ENCODE measurements at regions not wholly inside any gene's neighbourhood (a gene's known extent, or its start where the extent isn't known, plus 50 kb on each side); places are given as distances from the start of the nearest gene placed in this dataset.
A peak's percentile ranks its signal among the peaks of the same experiment; 100 is the strongest.

DNA sequence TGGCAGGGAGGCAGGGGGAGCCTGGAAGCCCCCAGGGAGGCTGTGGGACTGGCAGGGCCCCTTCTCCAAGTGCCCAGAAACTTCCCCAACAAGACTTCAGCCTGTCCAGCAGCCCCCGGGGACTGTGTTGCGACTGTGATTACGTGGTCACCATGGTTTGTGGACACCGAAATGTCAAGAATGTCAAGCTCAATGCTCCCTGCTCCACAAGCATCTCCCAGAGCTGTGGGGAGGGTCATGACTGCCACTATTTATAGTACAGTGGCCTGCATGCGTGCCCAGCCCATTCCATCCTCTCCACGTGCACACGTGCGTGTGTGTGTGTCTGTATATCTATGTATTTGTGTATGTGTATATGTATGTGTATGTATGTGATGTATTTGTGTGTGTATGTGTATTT, 93.8 kb upstream of the MBOAT2 start:
- peaks cover 6% of the 10 kb centered on the region for H3K27me3 Mint-ChIP-seq (ENCODE audit: low read depth)
- H3K4me1 Mint-ChIP-seq = peaks cover 29% of the 10 kb centered on the region
- TF ChIP-seq, protein P1, sequence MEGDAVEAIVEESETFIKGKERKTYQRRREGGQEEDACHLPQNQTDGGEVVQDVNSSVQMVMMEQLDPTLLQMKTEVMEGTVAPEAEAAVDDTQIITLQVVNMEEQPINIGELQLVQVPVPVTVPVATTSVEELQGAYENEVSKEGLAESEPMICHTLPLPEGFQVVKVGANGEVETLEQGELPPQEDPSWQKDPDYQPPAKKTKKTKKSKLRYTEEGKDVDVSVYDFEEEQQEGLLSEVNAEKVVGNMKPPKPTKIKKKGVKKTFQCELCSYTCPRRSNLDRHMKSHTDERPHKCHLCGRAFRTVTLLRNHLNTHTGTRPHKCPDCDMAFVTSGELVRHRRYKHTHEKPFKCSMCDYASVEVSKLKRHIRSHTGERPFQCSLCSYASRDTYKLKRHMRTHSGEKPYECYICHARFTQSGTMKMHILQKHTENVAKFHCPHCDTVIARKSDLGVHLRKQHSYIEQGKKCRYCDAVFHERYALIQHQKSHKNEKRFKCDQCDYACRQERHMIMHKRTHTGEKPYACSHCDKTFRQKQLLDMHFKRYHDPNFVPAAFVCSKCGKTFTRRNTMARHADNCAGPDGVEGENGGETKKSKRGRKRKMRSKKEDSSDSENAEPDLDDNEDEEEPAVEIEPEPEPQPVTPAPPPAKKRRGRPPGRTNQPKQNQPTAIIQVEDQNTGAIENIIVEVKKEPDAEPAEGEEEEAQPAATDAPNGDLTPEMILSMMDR (conservative IDR thresholded peaks at IDR 0.05) = no peak
- no peak for DNase-seq (ENCODE audit: low read depth, low spot score)
- peak overlapping the region; percentile 16 for H3K4me3 Mint-ChIP-seq
- H3K36me3 Mint-ChIP-seq (ENCODE audit: low read depth) = no peaks in the 10 kb centered on the region
- H3K27ac Mint-ChIP-seq (ENCODE audit: unreplicated experiment) = no peak overlapping the region
- H3K9me3 Mint-ChIP-seq = no peaks in the 10 kb centered on the region

DNA sequence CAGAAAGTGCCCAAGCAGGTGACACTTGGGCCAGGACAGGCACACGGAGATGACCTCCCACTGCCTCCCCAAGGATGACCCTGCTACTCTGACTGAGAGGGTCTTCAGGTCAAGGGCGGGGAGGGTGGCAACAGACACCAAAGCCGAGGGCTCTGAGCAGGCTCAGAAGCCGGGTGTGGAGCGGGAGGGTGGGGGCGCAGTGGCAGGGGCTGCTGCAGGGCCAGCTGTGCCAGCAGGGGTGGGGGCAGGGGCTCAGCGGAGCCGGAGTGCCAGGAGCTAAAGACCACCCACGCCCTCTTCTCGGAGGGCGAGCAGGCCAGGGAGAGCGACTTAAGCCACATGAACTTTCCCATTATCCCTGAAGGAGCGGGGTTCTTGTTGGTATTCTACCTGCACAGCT, 93.3 kb upstream of the MBOAT2 start:
- H3K9me3 Mint-ChIP-seq = no peaks in the 10 kb centered on the region
- H3K4me3 Mint-ChIP-seq = no peak overlapping the region
- H3K27me3 Mint-ChIP-seq (ENCODE audit: low read depth) = peaks cover 6% of the 10 kb centered on the region
- no peak for DNase-seq (ENCODE audit: low read depth, low spot score)
- TF ChIP-seq, protein P1 (conservative IDR thresholded peaks at IDR 0.05) = no peak
- H3K36me3 Mint-ChIP-seq (ENCODE audit: low read depth) = no peaks in the 10 kb centered on the region
- H3K27ac Mint-ChIP-seq (ENCODE audit: unreplicated experiment) = no peak overlapping the region
- H3K4me1 Mint-ChIP-seq = peaks cover 29% of the 10 kb centered on the region

DNA sequence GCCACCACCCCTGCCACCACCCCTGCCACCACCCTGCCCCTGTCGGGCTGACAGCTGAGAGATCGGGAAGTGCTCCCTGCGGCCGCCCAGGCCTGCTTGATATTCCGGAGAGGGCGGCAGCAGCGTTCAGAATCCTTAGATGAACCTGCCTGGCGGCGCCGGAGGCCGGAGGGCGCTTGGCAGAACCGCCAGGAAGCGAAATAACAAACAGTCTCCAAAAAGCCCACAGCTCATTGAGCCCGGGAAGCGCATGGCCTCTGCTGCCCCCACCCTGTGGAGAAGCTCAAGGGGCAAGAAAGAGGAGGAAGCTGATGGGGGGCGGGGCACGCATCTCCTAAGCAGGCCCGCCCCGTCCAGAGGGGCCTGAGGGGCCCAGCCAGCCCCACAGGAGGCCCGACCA, 92.2 kb upstream of the MBOAT2 start:
- peaks cover 29% of the 10 kb centered on the region for H3K4me1 Mint-ChIP-seq
- TF ChIP-seq, protein P1 (conservative IDR thresholded peaks at IDR 0.05) = no peak
- H3K9me3 Mint-ChIP-seq = no peaks in the 10 kb centered on the region
- peaks cover 6% of the 10 kb centered on the region for H3K27me3 Mint-ChIP-seq (ENCODE audit: low read depth)
- no peak overlapping the region for H3K27ac Mint-ChIP-seq (ENCODE audit: unreplicated experiment)
- H3K4me3 Mint-ChIP-seq = peak overlapping the region; percentile 56
- H3K36me3 Mint-ChIP-seq (ENCODE audit: low read depth) = no peaks in the 10 kb centered on the region
- no peak for DNase-seq (ENCODE audit: low read depth, low spot score)

DNA sequence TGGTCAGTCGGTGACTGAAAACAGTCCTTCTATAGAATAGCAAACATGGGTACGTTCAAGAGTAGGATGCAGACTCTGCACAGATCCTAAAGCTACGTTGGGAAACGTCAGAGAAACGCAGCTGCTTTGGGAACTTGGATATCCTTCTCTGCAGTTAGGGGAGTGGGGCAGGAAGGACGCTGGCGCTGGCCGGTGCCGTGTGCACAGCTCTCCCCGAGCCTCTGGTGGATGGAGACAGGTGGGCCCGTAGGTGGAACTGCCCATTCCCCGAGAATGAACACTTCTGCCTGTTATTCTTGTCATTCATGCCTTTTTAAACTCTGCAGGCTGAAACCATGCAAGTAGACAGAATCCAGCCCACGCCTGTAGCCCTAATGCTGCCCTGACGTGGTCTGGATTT, 91.7 kb upstream of the MBOAT2 start:
- Mint-ChIP-seq H3K27me3 (ENCODE audit: low read depth) (peaks cover 6% of the 10 kb centered on the region), H3K4me1 (peaks cover 29% of the 10 kb centered on the region), H3K27ac (ENCODE audit: unreplicated experiment) (no peak overlapping the region), H3K36me3 (ENCODE audit: low read depth) (no peaks in the 10 kb centered on the region), H3K9me3 (no peaks in the 10 kb centered on the region), H3K4me3 (no peak overlapping the region)
- DNase-seq (ENCODE audit: low read depth, low spot score) = no peak
- TF ChIP-seq, protein P1 (conservative IDR thresholded peaks at IDR 0.05) = no peak

DNA sequence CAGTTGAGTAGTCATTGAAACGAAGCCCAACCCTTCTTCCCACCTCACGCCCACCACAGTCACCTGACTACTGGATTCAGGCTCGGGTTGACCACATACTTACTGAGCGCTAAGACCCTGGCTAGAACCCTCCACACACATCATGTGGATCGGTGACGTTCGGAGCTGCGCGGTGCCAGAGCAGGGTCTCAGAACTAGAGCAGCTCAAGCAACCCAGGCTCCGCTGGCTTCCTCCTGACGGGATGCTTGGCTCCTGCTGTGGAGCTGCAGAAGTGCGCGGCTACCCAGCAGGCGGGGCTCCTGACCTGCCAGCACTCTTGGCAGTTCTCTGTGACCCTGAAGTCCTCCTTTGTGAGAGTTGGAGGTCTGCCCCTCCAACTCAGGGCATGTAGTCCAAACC, 90.6 kb upstream of the MBOAT2 start:
- TF ChIP-seq, protein P1 (conservative IDR thresholded peaks at IDR 0.05) = no peak

DNA sequence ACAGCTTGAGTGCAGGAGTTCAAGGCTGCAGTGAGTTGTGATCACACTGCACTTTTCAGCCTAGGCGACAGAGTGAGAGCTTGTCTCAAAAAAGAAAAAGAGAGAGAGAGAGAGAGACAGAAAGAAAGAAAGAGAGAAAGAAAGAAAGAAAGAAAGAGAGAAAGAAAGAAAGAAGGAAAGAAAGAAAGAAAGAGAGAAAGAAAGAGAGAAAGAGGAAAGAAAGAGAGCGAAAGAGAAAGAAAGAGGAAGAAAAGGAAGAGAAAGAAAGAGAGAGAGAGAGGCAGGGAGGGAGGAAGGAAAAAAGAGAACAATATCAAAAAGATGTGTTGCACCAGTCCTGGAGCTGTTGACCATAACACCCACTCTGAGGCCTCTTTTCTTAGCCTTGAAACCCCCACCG, 89.8 kb upstream of the MBOAT2 start:
- Mint-ChIP-seq H3K4me3 (no peak overlapping the region), H3K27me3 (ENCODE audit: low read depth) (peaks cover 6% of the 10 kb centered on the region), H3K36me3 (ENCODE audit: low read depth) (no peaks in the 10 kb centered on the region), H3K4me1 (peaks cover 21% of the 10 kb centered on the region), H3K27ac (ENCODE audit: unreplicated experiment) (no peak overlapping the region), H3K9me3 (no peaks in the 10 kb centered on the region)
- DNase-seq (ENCODE audit: low read depth, low spot score) = no peak
- TF ChIP-seq, protein P1 (conservative IDR thresholded peaks at IDR 0.05) = no peak

More for the DNA sequence above, 90.6 kb upstream of the MBOAT2 start:
- Mint-ChIP-seq H3K9me3 (no peaks in the 10 kb centered on the region), H3K27me3 (ENCODE audit: low read depth) (peaks cover 6% of the 10 kb centered on the region), H3K36me3 (ENCODE audit: low read depth) (no peaks in the 10 kb centered on the region), H3K4me1 (peaks cover 23% of the 10 kb centered on the region), H3K27ac (ENCODE audit: unreplicated experiment) (no peak overlapping the region), H3K4me3 (no peak overlapping the region)
- no peak for DNase-seq (ENCODE audit: low read depth, low spot score)

All from neural crest cell (in vitro differentiated cells).